Activated CD4-positive, alpha-beta T cell treated with anti-CD3 and anti-CD28 coated beads for 4 hours (primary cell): ENCODE measurements at regions not wholly inside any gene's neighbourhood (a gene's known extent, or its start where the extent isn't known, plus 50 kb on each side); places are given as distances from the start of the nearest gene placed in this dataset.
A peak's percentile ranks its signal among the peaks of the same experiment; 100 is the strongest.
"Not testable (repeated sequence)": the region's sequence is repeated elsewhere in the genome, so short reads cannot be mapped to it uniquely, and the experiment has no call there.

Experiments used
- DNase-seq, 2 donors: peaks; one replicate each; pipeline ENCODE4 v3.0.0-alpha.2; 2020

- no peak for DNase-seq
Observed at GRCh38 chr3:159237226-159237625, 435.4 kb downstream of the MFSD1 start.

GRCh38 chr3:159238646-159239045 is 436.8 kb downstream of the MFSD1 start:
- DNase-seq, result no peak

GRCh38 chr3:159239059-159239458 is 437.2 kb downstream of the MFSD1 start:
- no peak for DNase-seq

GRCh38 chr3:159244933-159245332 is 443.1 kb downstream of the MFSD1 start:
- DNase-seq, result no peak

GRCh38 chr3:159245871-159246270 is 444.0 kb downstream of the MFSD1 start:
- no peak for DNase-seq

- no peak for DNase-seq
Observed at GRCh38 chr3:159246385-159246784, 444.5 kb downstream of the MFSD1 start.

GRCh38 chr3:159249472-159250174 is 447.8 kb downstream of the MFSD1 start:
- DNase-seq, result no peak

GRCh38 chr3:159250961-159251360 is 449.1 kb downstream of the MFSD1 start:
- DNase-seq, result no peak

GRCh38 chr3:159252274-159252673 is 450.4 kb downstream of the MFSD1 start:
- no peak for DNase-seq

GRCh38 chr3:159252772-159253384 is 451.0 kb downstream of the MFSD1 start:
- no peak for DNase-seq

GRCh38 chr3:159253860-159254259 is 452.0 kb downstream of the MFSD1 start:
- no peak for DNase-seq

GRCh38 chr3:159257954-159258353 is 456.1 kb downstream of the MFSD1 start:
- no peak for DNase-seq

GRCh38 chr3:159258934-159259333 is 457.1 kb downstream of the MFSD1 start:
- no peak for DNase-seq

- peak; percentile 11 to 14 for DNase-seq
Observed at GRCh38 chr3:159260049-159260662, 458.3 kb downstream of the MFSD1 start.

GRCh38 chr3:159261333-159261732 is 459.5 kb downstream of the MFSD1 start:
- DNase-seq, result not testable (repeated sequence)

- no peak for DNase-seq
Observed at GRCh38 chr3:159263750-159264553, 462.1 kb downstream of the MFSD1 start.

- DNase-seq, result no peak
Observed at GRCh38 chr3:159265705-159266104, 463.9 kb downstream of the MFSD1 start.

- DNase-seq, result no peak
Observed at GRCh38 chr3:159266779-159267178, 464.9 kb downstream of the MFSD1 start.

- no peak for DNase-seq
Observed at GRCh38 chr3:159271799-159272512, 470.1 kb downstream of the MFSD1 start.

- DNase-seq, result no peak
Observed at GRCh38 chr3:159273070-159273469, 471.2 kb downstream of the MFSD1 start.

- no peak for DNase-seq
Observed at GRCh38 chr3:159273608-159274007, 471.8 kb downstream of the MFSD1 start.

- DNase-seq, result no peak
Observed at GRCh38 chr3:159275741-159276140, 473.9 kb downstream of the MFSD1 start.

GRCh38 chr3:159277814-159278213 is 476.0 kb downstream of the MFSD1 start:
- DNase-seq, result no peak
